ENCODE measurements at regions not wholly inside any gene's neighbourhood (a gene's known extent, or its start where the extent isn't known, plus 50 kb on each side); places are given as distances from the start of the nearest gene placed in this dataset.

- TF ChIP-seq CTCF (IDR thresholded peaks at IDR 0.05): no peak
- Histone ChIP-seq H3K9me3 (no peaks in the 10 kb centered on the region), H3K27me3 (replicated peaks; ENCODE audit: insufficient read depth) (no peaks in the 10 kb centered on the region), H3K36me3 (no peaks in the 10 kb centered on the region), H3K4me1 (ENCODE audit: control insufficient read depth in 1 of 2, low read depth in 2 of 2) (no peaks in the 10 kb centered on the region), H3K27ac (no peak overlapping the region), H3K4me3 (no peak overlapping the region)
- no peak for DNase-seq (ENCODE audit: low spot score)
- no peak for ATAC-seq (ENCODE audit: insufficient number of reproducible peaks, low FRiP score, low read depth)
Measured at GRCh38 chr15:47918877-47919276, 201.6 kb downstream of the SEMA6D start.

GRCh38 chr15:47924381-47924780 lies 196.4 kb upstream of the SLC24A5 start:
- H3K4me1 ChIP-seq (ENCODE audit: control insufficient read depth in 1 of 2, low read depth in 2 of 2): no peaks in the 10 kb centered on the region
- no peak overlapping the region for H3K27ac ChIP-seq
- H3K9me3 ChIP-seq: no peaks in the 10 kb centered on the region
- no peak for ATAC-seq (ENCODE audit: insufficient number of reproducible peaks, low FRiP score, low read depth)
- H3K36me3 ChIP-seq: no peaks in the 10 kb centered on the region
- TF ChIP-seq CTCF (IDR thresholded peaks at IDR 0.05): no peak
- no peak overlapping the region for H3K4me3 ChIP-seq
- no peaks in the 10 kb centered on the region for H3K27me3 ChIP-seq (replicated peaks; ENCODE audit: insufficient read depth)
- no peak for DNase-seq (ENCODE audit: low spot score)

DNA sequence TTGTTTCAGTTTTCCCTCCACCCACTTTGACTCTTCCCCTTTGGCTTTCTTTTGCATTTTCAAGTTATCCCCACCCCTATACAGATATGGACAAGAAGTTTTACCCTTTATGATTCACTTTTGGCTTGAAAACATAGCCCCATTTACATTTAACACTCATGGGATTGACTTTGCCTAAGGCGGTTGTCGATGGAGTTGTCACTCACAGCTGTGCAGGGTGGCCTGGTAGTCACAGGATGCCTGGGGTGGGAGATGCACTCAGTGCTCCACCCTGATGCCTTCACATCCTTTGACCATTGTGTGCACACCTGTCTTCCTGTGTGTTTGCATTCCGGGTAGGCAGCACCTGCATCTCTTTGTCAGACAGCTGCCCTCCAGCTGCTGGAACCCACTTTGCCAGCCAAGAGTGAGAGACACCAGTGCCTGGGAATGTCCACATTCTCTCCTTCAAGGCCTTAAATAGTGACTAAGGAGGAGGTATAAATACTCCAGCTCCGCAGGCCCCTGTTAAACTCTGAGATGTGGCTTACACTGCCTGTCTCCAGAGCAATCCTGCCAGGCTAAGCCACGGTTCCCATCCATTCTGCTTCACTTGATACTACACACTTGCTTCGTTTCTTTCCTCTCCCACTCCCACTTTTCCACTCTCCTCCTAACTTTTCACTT lies 191.5 kb upstream of the SLC24A5 start:
- no peaks in the 10 kb centered on the region for H3K9me3 ChIP-seq
- no peak for TF ChIP-seq CTCF (IDR thresholded peaks at IDR 0.05)
- ATAC-seq (ENCODE audit: insufficient number of reproducible peaks, low FRiP score, low read depth): no peak
- H3K36me3 ChIP-seq: no peaks in the 10 kb centered on the region
- DNase-seq (ENCODE audit: low spot score): no peak
- H3K4me1 ChIP-seq (ENCODE audit: control insufficient read depth in 1 of 2, low read depth in 2 of 2): no peaks in the 10 kb centered on the region
- no peaks in the 10 kb centered on the region for H3K27me3 ChIP-seq (replicated peaks; ENCODE audit: insufficient read depth)
- H3K27ac ChIP-seq: no peak overlapping the region
- H3K4me3 ChIP-seq: no peak overlapping the region

- ATAC-seq (ENCODE audit: insufficient number of reproducible peaks, low FRiP score, low read depth): no peak
Measured at GRCh38 chr15:47932261-47932660, 188.5 kb upstream of the SLC24A5 start.

More at GRCh38 chr15:47932261-47932660, 188.5 kb upstream of the SLC24A5 start:
- no peaks in the 10 kb centered on the region for H3K27me3 ChIP-seq (replicated peaks; ENCODE audit: insufficient read depth)
- no peaks in the 10 kb centered on the region for H3K9me3 ChIP-seq
- H3K27ac ChIP-seq: no peak overlapping the region
- no peak overlapping the region for H3K4me3 ChIP-seq
- H3K4me1 ChIP-seq (ENCODE audit: control insufficient read depth in 1 of 2, low read depth in 2 of 2): no peaks in the 10 kb centered on the region
- no peaks in the 10 kb centered on the region for H3K36me3 ChIP-seq
- DNase-seq (ENCODE audit: low spot score): no peak
- TF ChIP-seq CTCF (IDR thresholded peaks at IDR 0.05): no peak

All from thoracic aorta (tissue), 2 donors.